ENCODE measurements at regions not wholly inside any gene's neighbourhood (a gene's known extent, or its start where the extent isn't known, plus 50 kb on each side); places are given as distances from the start of the nearest gene placed in this dataset.

DNA sequence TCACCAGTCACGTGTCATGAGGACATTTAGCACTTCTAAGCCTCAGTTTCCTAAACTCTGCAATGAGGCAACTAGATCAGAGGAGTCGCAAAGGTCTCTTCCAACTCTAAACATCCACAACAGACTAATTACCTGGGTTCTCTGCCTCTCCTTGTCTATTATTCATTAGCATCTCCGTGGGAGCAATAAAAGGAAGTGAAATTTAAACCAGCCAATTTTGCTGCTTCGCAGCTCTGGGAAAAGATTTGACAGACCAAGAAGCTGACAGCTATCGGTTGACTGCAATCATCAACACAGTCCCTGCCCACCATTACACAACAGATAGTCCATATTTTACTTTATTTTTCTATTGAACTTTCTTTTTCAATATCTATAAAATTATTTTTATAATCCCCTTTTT lies 308.9 kb downstream of the NR2F1-AS1 start:
- TF ChIP-seq, protein P1, sequence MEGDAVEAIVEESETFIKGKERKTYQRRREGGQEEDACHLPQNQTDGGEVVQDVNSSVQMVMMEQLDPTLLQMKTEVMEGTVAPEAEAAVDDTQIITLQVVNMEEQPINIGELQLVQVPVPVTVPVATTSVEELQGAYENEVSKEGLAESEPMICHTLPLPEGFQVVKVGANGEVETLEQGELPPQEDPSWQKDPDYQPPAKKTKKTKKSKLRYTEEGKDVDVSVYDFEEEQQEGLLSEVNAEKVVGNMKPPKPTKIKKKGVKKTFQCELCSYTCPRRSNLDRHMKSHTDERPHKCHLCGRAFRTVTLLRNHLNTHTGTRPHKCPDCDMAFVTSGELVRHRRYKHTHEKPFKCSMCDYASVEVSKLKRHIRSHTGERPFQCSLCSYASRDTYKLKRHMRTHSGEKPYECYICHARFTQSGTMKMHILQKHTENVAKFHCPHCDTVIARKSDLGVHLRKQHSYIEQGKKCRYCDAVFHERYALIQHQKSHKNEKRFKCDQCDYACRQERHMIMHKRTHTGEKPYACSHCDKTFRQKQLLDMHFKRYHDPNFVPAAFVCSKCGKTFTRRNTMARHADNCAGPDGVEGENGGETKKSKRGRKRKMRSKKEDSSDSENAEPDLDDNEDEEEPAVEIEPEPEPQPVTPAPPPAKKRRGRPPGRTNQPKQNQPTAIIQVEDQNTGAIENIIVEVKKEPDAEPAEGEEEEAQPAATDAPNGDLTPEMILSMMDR (IDR thresholded peaks at IDR 0.05) = no peak
- TF ChIP-seq POLR2A (IDR thresholded peaks at IDR 0.05) = no peak
